ENCODE measurements at regions not wholly inside any gene's neighbourhood (a gene's known extent, or its start where the extent isn't known, plus 50 kb on each side); places are given as distances from the start of the nearest gene placed in this dataset.

DNA sequence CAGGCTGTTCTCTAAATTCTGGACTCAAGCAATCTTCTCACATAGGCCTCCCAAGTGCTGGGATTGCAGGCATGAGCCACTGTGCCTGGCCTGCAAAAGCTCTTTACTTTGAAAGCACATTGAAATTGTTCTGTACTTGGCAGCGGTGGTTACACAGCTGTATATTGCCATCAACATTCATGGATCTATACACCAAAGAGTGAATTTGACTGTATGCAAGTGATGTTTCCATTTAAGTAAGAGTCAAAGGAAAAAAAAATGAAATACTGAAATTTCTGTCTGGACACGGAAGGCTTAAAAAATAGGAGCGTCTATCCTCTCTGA, 450.6 kb upstream of the PSMD7 start:
- Histone ChIP-seq H3K27ac (ENCODE audit: insufficient read depth, low read length) (no peak overlapping the region), H3K4me2 (ENCODE audit: extremely low read depth, insufficient read depth, low read length) (no peak overlapping the region), H3K27me3 (ENCODE audit: control insufficient read depth, insufficient read depth, low read length) (no peaks in the 10 kb centered on the region), H4K20me1 (ENCODE audit: control insufficient read depth, extremely low read depth, insufficient read depth, low read length) (no peaks in the 10 kb centered on the region), H3K4me1 (ENCODE audit: control insufficient read depth, extremely low read depth, insufficient read depth, low read length) (no peaks in the 10 kb centered on the region), H2AFZ (ENCODE audit: low read length) (no peak overlapping the region), H3K4me3 (replicated peaks in 1 of 4; ENCODE audit: control extremely low read depth in 1 of 4, insufficient read depth in 1 of 4, low read depth in 3 of 4, low read length in 4 of 4) (no peak overlapping the region), H3K9me3 (ENCODE audit: control insufficient read depth, insufficient read depth, low read depth, low read length) (no peaks in the 10 kb centered on the region), H3K79me2 (ENCODE audit: control insufficient read depth, insufficient read depth, low read length) (no peaks in the 10 kb centered on the region), H3K36me3 (ENCODE audit: control insufficient read depth, insufficient read depth, low read length) (no peaks in the 10 kb centered on the region), H3K9ac (ENCODE audit: insufficient read depth, low read length) (no peak overlapping the region)
- TF ChIP-seq EZH2 (IDR thresholded peaks at IDR 0.05; ENCODE audit: low read length, missing control alignments): no peak
- TF ChIP-seq, protein P1, sequence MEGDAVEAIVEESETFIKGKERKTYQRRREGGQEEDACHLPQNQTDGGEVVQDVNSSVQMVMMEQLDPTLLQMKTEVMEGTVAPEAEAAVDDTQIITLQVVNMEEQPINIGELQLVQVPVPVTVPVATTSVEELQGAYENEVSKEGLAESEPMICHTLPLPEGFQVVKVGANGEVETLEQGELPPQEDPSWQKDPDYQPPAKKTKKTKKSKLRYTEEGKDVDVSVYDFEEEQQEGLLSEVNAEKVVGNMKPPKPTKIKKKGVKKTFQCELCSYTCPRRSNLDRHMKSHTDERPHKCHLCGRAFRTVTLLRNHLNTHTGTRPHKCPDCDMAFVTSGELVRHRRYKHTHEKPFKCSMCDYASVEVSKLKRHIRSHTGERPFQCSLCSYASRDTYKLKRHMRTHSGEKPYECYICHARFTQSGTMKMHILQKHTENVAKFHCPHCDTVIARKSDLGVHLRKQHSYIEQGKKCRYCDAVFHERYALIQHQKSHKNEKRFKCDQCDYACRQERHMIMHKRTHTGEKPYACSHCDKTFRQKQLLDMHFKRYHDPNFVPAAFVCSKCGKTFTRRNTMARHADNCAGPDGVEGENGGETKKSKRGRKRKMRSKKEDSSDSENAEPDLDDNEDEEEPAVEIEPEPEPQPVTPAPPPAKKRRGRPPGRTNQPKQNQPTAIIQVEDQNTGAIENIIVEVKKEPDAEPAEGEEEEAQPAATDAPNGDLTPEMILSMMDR (conservative IDR thresholded peaks at IDR 0.05 in 1 of 2, IDR thresholded peaks at IDR 0.05 in 1 of 2; ENCODE audit: low read depth in 1 of 2, low read length in 2 of 2): no peak
- no peak for DNase-seq (ENCODE audit: low read depth in 2 of 2)

DNA sequence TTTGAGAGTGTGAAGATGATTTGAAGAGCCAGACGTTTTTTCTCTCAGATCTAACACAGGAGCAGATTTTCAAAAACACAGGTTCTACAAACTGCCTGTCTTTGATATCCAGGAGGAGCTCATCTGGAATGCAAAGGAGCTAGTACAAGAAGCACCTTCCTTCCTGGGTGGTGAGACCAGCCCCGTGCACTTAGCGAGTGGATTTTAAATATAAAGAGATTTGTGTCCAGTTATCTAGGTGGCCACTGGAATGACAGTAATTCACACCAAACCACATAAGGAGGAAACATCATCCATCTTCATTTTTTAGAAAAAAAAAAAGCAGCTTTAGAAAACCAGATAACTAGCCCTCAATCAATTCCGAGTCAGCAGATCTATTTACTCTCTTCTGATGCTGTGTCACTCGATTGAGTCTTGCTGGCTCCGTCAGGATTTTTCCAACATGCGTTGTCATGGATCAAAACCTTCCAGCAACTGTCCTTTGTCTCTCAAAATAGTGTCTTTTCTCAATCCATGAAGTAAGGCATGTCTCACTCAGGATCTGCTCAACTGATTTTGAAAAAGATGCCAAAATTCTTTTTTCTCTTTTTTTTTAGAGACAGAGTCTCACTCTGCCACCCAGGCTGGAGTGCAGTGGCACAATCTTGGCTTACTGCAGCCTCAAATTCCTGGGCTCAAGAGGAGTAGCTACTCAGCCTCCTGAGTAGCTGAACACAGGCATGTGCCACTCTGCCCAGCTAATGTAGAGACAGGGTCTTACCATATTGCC, 451.2 kb upstream of the PSMD7 start:
- no peaks in the 10 kb centered on the region for H3K79me2 ChIP-seq (ENCODE audit: control insufficient read depth, insufficient read depth, low read length)
- DNase-seq (ENCODE audit: low read depth in 2 of 2): no peak
- no peaks in the 10 kb centered on the region for H3K36me3 ChIP-seq (ENCODE audit: control insufficient read depth, insufficient read depth, low read length)
- H3K4me1 ChIP-seq (ENCODE audit: control insufficient read depth, extremely low read depth, insufficient read depth, low read length): no peaks in the 10 kb centered on the region
- no peak overlapping the region for H3K27ac ChIP-seq (ENCODE audit: insufficient read depth, low read length)
- no peak overlapping the region for H3K9ac ChIP-seq (ENCODE audit: insufficient read depth, low read length)
- H3K4me3 ChIP-seq (replicated peaks in 1 of 4; ENCODE audit: control extremely low read depth in 1 of 4, insufficient read depth in 1 of 4, low read depth in 3 of 4, low read length in 4 of 4): no peak overlapping the region
- TF ChIP-seq, protein P1 (conservative IDR thresholded peaks at IDR 0.05 in 1 of 2, IDR thresholded peaks at IDR 0.05 in 1 of 2; ENCODE audit: low read depth in 1 of 2, low read length in 2 of 2): no peak
- TF ChIP-seq EZH2 (IDR thresholded peaks at IDR 0.05; ENCODE audit: low read length, missing control alignments): no peak
- no peaks in the 10 kb centered on the region for H4K20me1 ChIP-seq (ENCODE audit: control insufficient read depth, extremely low read depth, insufficient read depth, low read length)
- no peaks in the 10 kb centered on the region for H3K27me3 ChIP-seq (ENCODE audit: control insufficient read depth, insufficient read depth, low read length)
- H3K9me3 ChIP-seq (ENCODE audit: control insufficient read depth, insufficient read depth, low read depth, low read length): no peaks in the 10 kb centered on the region
- H3K4me2 ChIP-seq (ENCODE audit: extremely low read depth, insufficient read depth, low read length): no peak overlapping the region
- no peak overlapping the region for H2AFZ ChIP-seq (ENCODE audit: low read length)

DNA sequence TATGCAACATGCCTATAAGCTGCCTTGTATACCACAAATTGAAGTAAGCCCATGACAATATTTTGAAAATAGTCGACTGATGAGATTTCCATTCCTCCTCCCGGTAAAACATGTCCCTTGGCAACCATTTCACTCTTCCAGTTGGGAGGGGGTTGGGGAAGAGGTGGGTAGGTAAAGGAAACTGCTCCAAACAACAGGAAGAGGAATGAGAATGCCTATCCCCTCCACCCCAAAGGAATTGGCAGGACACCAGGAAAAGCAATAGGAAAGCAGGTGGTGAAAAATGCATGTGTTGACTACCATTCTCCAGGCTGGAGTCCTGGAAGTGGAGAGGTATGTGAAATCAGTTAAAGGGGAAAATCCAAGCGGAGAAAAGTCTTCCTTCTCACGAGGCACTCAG, 455.9 kb upstream of the PSMD7 start:
- Histone ChIP-seq H3K4me2 (ENCODE audit: extremely low read depth, insufficient read depth, low read length) (no peak overlapping the region), H3K27me3 (ENCODE audit: control insufficient read depth, insufficient read depth, low read length) (no peaks in the 10 kb centered on the region), H3K9me3 (ENCODE audit: control insufficient read depth, insufficient read depth, low read depth, low read length) (no peaks in the 10 kb centered on the region), H3K4me3 (replicated peaks in 1 of 4; ENCODE audit: control extremely low read depth in 1 of 4, insufficient read depth in 1 of 4, low read depth in 3 of 4, low read length in 4 of 4) (no peak overlapping the region), H3K79me2 (ENCODE audit: control insufficient read depth, insufficient read depth, low read length) (no peaks in the 10 kb centered on the region), H3K9ac (ENCODE audit: insufficient read depth, low read length) (no peak overlapping the region), H4K20me1 (ENCODE audit: control insufficient read depth, extremely low read depth, insufficient read depth, low read length) (no peaks in the 10 kb centered on the region), H2AFZ (ENCODE audit: low read length) (no peak overlapping the region), H3K27ac (ENCODE audit: insufficient read depth, low read length) (no peak overlapping the region), H3K36me3 (ENCODE audit: control insufficient read depth, insufficient read depth, low read length) (no peaks in the 10 kb centered on the region), H3K4me1 (ENCODE audit: control insufficient read depth, extremely low read depth, insufficient read depth, low read length) (no peaks in the 10 kb centered on the region)
- DNase-seq (ENCODE audit: low read depth in 2 of 2): no peak
- TF ChIP-seq, protein P1 (conservative IDR thresholded peaks at IDR 0.05 in 1 of 2, IDR thresholded peaks at IDR 0.05 in 1 of 2; ENCODE audit: low read depth in 1 of 2, low read length in 2 of 2): no peak
- no peak for TF ChIP-seq EZH2 (IDR thresholded peaks at IDR 0.05; ENCODE audit: low read length, missing control alignments)

Data from fibroblast of lung (primary cell).